Hepatocyte (in vitro differentiated cells): ENCODE measurements at regions not wholly inside any gene's neighbourhood (a gene's known extent, or its start where the extent isn't known, plus 50 kb on each side); places are given as distances from the start of the nearest gene placed in this dataset.

ENCODE experiments used
- DNase-seq: peaks from one replicate; pipeline ENCODE4 v3.0.0-alpha.2; 2016; ENCODE audit warnings: low spot score
- H2AFZ ChIP-seq: fragments of 200-600 bp; sonication (generic); 2 replicates; pipeline ENCODE4 v1.6.0; 2016; ENCODE audit warnings: antibody characterized with exemption, mild to moderate bottlenecking
- H3K27ac ChIP-seq: fragments of 200-600 bp; sonication (generic); 2 replicates; pipeline ENCODE4 v1.5.1; 2016; ENCODE audit warnings: mild to moderate bottlenecking
- H3K27me3 ChIP-seq: fragments of 200-600 bp; sonication (generic); 2 replicates; pipeline ENCODE4 v1.6.1; 2016
- H3K36me3 ChIP-seq: fragments of 200-600 bp; sonication (generic); replicated peaks from 2 replicates; pipeline ENCODE4 v1.5.1; 2016; ENCODE audit warnings: low read depth; ENCODE audit not compliant: insufficient read depth
- H3K4me1 ChIP-seq: fragments of 200-600 bp; sonication (generic); 2 replicates; pipeline ENCODE4 v1.5.1; 2016; ENCODE audit warnings: mild to moderate bottlenecking, moderate library complexity; ENCODE audit not compliant: insufficient read depth
- H3K4me2 ChIP-seq: fragments of 200-600 bp; sonication (generic); 2 replicates; pipeline ENCODE4 v1.6.0; 2016
- H3K4me3 ChIP-seq: fragments of 200-600 bp; sonication (generic); 2 replicates; pipeline ENCODE4 v1.5.1; 2016; ENCODE audit warnings: mild to moderate bottlenecking
- H3K79me2 ChIP-seq: fragments of 200-600 bp; sonication (generic); 2 replicates; pipeline ENCODE4 v1.6.0; 2017; ENCODE audit warnings: mild to moderate bottlenecking
- H3K9me2 ChIP-seq: fragments of 200-600 bp; sonication (generic); replicated peaks from 2 replicates; pipeline ENCODE4 v1.6.0; 2017; ENCODE audit warnings: mild to moderate bottlenecking; ENCODE audit not compliant: insufficient read depth
- H3K9me3 ChIP-seq: fragments of 200-600 bp; sonication (generic); 2 replicates; pipeline ENCODE4 v1.5.1; 2016; ENCODE audit warnings: low read depth, mild to moderate bottlenecking
- H4K20me1 ChIP-seq: fragments of 200-600 bp; sonication (generic); 2 replicates; pipeline ENCODE4 v1.6.0; 2016; ENCODE audit warnings: mild to moderate bottlenecking; ENCODE audit not compliant: insufficient read depth, poor library complexity, severe bottlenecking
- EZH2 ChIP-seq: fragments of 200-600 bp; sonication (generic); IDR thresholded peaks from 2 replicates; pipeline ENCODE4 v1.6.1; 2016; ENCODE audit warnings: antibody characterized with exemption, mild to moderate bottlenecking, borderline replicate concordance
- EZH2phosphoT487 ChIP-seq: fragments of 200-600 bp; sonication (generic); IDR thresholded peaks from one replicate; pipeline ENCODE4 v1.6.1; 2018; ENCODE audit warnings: antibody characterized with exemption, mild to moderate bottlenecking, low read depth, moderate library complexity; ENCODE audit not compliant: unreplicated experiment, severe bottlenecking
- WGBS: methylation state at CpG from one replicate; pipeline ENCODE4 v1.1.6; 2016; ENCODE audit warnings: low lambda C conversion rate; ENCODE audit errors: missing lambda C conversion rate; 5-methylcytosine and 5-hydroxymethylcytosine counted together
- TF ChIP-seq, protein P1 (sequence below): fragments of 200-600 bp; sonication (generic); IDR thresholded peaks from 2 replicates; pipeline ENCODE4 v1.5.1; 2016; ENCODE audit warnings: antibody characterized with exemption, mild to moderate bottlenecking; ENCODE audit not compliant: poor library complexity

DNA sequence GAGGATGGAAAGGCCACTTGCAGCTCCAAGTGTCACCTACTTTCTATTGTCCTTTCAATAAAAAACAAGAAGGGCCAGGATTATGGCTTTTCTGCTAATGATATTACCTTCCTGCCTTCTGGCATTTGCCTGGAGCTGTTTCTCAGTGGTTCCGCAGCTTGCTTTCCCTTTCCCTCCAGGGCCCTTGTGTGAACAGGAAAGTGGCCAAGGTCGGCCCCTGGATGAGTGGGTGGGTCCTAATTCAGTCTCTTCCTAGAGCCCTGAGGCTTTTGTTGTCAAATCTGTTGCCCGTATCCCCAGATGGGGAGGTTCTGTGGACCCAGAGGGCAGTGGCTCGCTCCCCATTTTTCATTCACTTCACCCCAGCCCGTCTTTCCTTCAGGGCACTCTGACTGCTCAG, 64.2 kb upstream of the UMPS start:
- Histone ChIP-seq H3K4me3 (no peak overlapping the region), H3K27me3 (no peaks in the 10 kb centered on the region), H4K20me1 (no peaks in the 10 kb centered on the region), H3K36me3 (no peaks in the 10 kb centered on the region), H3K4me1 (peaks cover 10% of the 10 kb centered on the region), H3K79me2 (no peaks in the 10 kb centered on the region), H3K9me2 (no peaks in the 10 kb centered on the region), H2AFZ (no peak overlapping the region), H3K9me3 (no peaks in the 10 kb centered on the region), H3K27ac (no peak overlapping the region), H3K4me2 (no peak overlapping the region)
- 87% methylated on average over 5 of the region's 5 CpGs for WGBS
- no peak for DNase-seq
- TF ChIP-seq EZH2phosphoT487 (no peak), EZH2 (no peak)
- TF ChIP-seq, protein P1, sequence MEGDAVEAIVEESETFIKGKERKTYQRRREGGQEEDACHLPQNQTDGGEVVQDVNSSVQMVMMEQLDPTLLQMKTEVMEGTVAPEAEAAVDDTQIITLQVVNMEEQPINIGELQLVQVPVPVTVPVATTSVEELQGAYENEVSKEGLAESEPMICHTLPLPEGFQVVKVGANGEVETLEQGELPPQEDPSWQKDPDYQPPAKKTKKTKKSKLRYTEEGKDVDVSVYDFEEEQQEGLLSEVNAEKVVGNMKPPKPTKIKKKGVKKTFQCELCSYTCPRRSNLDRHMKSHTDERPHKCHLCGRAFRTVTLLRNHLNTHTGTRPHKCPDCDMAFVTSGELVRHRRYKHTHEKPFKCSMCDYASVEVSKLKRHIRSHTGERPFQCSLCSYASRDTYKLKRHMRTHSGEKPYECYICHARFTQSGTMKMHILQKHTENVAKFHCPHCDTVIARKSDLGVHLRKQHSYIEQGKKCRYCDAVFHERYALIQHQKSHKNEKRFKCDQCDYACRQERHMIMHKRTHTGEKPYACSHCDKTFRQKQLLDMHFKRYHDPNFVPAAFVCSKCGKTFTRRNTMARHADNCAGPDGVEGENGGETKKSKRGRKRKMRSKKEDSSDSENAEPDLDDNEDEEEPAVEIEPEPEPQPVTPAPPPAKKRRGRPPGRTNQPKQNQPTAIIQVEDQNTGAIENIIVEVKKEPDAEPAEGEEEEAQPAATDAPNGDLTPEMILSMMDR: no peak

DNA sequence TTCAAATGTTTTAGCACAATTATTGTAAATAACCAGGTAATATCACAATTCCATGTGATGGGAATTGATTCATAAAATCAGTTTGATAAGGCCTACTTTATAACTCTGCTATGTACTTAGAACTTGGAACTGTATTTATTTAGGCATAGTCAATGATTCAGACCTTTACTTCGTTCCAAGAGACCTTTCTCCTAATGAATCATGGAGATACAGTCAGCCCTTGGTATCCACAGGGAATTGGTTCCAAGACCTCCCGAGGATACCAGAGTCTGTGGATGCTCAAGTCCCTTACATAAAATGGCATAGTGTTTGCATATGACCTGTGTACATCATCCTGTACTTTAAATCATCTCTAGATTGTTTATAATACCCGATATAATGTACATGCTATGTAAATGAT, 60.8 kb upstream of the UMPS start:
- H3K27ac ChIP-seq: no peak overlapping the region
- peaks cover 3% of the 10 kb centered on the region for H3K4me1 ChIP-seq
- H3K4me2 ChIP-seq: no peak overlapping the region
- H3K79me2 ChIP-seq: no peaks in the 10 kb centered on the region
- H3K4me3 ChIP-seq: no peak overlapping the region
- H3K36me3 ChIP-seq: no peaks in the 10 kb centered on the region
- no peak for DNase-seq
- no peaks in the 10 kb centered on the region for H3K27me3 ChIP-seq
- no peaks in the 10 kb centered on the region for H3K9me3 ChIP-seq
- no peaks in the 10 kb centered on the region for H4K20me1 ChIP-seq
- no peak overlapping the region for H2AFZ ChIP-seq
- WGBS: 76% methylated on average over 3 of the region's 3 CpGs
- H3K9me2 ChIP-seq: no peaks in the 10 kb centered on the region
- TF ChIP-seq, protein P1: no peak
- TF ChIP-seq EZH2phosphoT487 (no peak), EZH2 (no peak)

DNA sequence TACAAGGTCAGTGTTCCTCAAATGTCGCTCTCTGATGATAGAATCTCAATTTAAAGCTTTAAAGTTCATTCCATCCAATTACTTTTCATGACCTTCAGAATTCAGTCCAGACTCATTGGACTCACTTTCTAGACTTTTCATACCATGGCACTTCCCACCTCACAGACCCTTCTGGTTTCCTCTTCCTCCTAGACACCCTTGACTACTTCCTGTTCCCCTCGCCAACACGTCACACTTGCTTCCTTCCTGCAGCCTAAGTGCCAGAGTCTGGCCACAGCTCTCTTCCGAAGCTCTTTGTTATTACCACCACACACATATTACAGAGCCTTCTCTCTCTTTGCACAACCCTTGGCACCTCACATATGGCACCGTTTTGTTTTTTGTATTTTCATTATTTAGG, 59.1 kb upstream of the UMPS start:
- no peaks in the 10 kb centered on the region for H3K27me3 ChIP-seq
- no peak for DNase-seq
- TF ChIP-seq EZH2: no peak
- TF ChIP-seq, protein P1: no peak
- no peak for TF ChIP-seq EZH2phosphoT487
- H3K36me3 ChIP-seq: no peaks in the 10 kb centered on the region
- WGBS: 97% methylated on average over 5 of the region's 5 CpGs
- no peaks in the 10 kb centered on the region for H3K4me1 ChIP-seq
- no peaks in the 10 kb centered on the region for H3K9me2 ChIP-seq
- no peaks in the 10 kb centered on the region for H3K9me3 ChIP-seq
- H4K20me1 ChIP-seq: no peaks in the 10 kb centered on the region
- H3K4me3 ChIP-seq: no peak overlapping the region
- no peaks in the 10 kb centered on the region for H3K79me2 ChIP-seq
- no peak overlapping the region for H3K27ac ChIP-seq
- H3K4me2 ChIP-seq: no peak overlapping the region
- H2AFZ ChIP-seq: no peak overlapping the region

DNA sequence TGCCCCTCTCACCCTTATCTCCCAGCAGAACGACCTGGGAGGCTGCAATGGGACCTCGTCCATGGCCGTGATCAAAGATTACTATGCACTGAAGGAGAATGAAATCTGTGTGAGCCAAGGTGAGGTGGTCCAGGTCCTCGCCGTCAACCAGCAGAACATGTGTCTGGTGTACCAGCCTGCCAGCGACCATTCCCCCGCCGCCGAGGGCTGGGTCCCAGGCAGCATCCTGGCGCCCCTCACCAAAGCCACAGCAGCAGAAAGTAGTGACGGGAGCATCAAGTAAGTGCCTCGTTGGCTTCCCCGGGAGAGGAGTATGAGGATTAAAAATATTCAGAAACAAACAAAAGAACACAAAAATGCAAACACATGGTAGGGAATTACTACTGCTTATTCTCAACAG, 55.9 kb upstream of the UMPS start:
- H3K4me3 ChIP-seq: no peak overlapping the region
- no peak overlapping the region for H3K27ac ChIP-seq
- H2AFZ ChIP-seq: no peak overlapping the region
- no peak for TF ChIP-seq EZH2
- TF ChIP-seq, protein P1: no peak
- TF ChIP-seq EZH2phosphoT487: no peak
- no peaks in the 10 kb centered on the region for H3K79me2 ChIP-seq
- H4K20me1 ChIP-seq: no peaks in the 10 kb centered on the region
- H3K27me3 ChIP-seq: no peaks in the 10 kb centered on the region
- no peaks in the 10 kb centered on the region for H3K36me3 ChIP-seq
- no peaks in the 10 kb centered on the region for H3K4me1 ChIP-seq
- H3K4me2 ChIP-seq: no peak overlapping the region
- DNase-seq: no peak
- no peaks in the 10 kb centered on the region for H3K9me3 ChIP-seq
- H3K9me2 ChIP-seq: no peaks in the 10 kb centered on the region
- WGBS: 94% methylated on average over 13 of the region's 13 CpGs
